GM12872 (cell line): ENCODE measurements at regions not wholly inside any gene's neighbourhood (a gene's known extent, or its start where the extent isn't known, plus 50 kb on each side); places are given as distances from the start of the nearest gene placed in this dataset.
A peak's percentile ranks its signal among the peaks of the same experiment; 100 is the strongest.

Source experiments
- TF ChIP-seq, protein P1 (sequence below): IDR thresholded peaks from 3 replicates; pipeline ENCODE4 v1.5.1; 2011; ENCODE audit warnings: low read depth, mild to moderate bottlenecking, low read length, moderate library complexity; ENCODE audit not compliant: insufficient read depth

DNA sequence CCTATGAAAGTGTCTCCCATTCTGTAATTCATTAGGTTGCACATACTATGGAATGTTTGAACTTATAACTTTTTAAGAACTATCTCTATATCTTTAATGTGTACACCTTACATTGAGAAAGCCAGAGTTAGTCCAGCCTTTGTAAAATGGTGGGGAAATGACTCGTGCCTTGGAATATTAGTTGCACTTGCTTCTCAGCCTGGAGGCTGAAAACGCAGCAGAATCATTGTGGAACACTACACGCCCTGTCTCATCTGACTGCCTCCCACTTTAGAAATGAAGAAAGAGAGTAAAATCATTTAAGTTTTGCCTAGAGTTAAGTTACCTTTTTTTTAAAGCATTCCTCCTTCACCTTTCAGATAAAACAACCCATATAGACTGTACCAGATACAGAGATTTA lies 90.7 kb upstream of the WSB1 start:
- TF ChIP-seq, protein P1, sequence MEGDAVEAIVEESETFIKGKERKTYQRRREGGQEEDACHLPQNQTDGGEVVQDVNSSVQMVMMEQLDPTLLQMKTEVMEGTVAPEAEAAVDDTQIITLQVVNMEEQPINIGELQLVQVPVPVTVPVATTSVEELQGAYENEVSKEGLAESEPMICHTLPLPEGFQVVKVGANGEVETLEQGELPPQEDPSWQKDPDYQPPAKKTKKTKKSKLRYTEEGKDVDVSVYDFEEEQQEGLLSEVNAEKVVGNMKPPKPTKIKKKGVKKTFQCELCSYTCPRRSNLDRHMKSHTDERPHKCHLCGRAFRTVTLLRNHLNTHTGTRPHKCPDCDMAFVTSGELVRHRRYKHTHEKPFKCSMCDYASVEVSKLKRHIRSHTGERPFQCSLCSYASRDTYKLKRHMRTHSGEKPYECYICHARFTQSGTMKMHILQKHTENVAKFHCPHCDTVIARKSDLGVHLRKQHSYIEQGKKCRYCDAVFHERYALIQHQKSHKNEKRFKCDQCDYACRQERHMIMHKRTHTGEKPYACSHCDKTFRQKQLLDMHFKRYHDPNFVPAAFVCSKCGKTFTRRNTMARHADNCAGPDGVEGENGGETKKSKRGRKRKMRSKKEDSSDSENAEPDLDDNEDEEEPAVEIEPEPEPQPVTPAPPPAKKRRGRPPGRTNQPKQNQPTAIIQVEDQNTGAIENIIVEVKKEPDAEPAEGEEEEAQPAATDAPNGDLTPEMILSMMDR = no peak

- TF ChIP-seq, protein P1 = peak; percentile 36; the same call in 1 of the 3 replicates
These were observed 87.5 kb upstream of the WSB1 start for GRCh38 chr17:27206447-27206846.

- TF ChIP-seq, protein P1 = no peak
These were observed 86.8 kb upstream of the WSB1 start for GRCh38 chr17:27207073-27207513.

DNA sequence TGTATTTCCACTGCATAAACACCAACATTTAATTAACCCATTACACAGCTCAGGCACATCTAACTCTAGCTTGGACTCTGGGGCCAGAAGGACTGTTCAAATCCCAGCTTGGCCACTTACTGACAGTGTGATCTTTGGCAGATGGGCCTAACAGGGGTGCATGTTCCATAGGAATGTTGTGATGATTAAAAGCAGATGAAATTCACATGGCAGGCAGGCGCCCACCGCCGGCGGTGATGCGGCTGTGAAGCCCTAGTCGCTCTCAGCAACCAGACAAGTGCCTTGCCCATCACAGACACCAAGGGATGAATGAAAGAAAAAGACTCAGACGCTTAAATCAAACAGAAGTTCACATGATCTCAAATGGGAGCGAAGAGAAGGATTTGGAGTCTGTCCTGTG lies 84.6 kb upstream of the WSB1 start:
- TF ChIP-seq, protein P1 = no peak

DNA sequence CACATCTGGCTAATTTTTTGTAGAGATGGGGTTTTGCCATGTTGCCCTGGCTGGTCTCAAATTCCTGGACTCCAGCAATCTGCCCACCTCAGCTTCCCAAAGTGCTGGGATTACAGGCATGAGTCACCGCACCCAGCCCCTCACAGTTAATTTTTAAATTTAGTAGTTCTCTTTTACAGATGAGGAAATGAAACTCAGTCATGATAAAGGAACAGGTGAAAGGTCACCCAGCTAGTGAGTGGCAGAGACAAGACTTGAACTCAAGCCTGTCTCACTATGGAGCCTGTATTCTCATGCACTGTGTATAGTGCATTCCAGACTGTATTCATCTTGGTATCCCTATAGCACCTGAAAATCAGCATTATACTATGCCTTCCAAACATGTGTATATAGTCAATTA lies 77.1 kb upstream of the WSB1 start:
- TF ChIP-seq, protein P1 = no peak

GRCh38 chr17:27217631-27218030 lies 76.3 kb upstream of the WSB1 start:
- TF ChIP-seq, protein P1 = no peak

DNA sequence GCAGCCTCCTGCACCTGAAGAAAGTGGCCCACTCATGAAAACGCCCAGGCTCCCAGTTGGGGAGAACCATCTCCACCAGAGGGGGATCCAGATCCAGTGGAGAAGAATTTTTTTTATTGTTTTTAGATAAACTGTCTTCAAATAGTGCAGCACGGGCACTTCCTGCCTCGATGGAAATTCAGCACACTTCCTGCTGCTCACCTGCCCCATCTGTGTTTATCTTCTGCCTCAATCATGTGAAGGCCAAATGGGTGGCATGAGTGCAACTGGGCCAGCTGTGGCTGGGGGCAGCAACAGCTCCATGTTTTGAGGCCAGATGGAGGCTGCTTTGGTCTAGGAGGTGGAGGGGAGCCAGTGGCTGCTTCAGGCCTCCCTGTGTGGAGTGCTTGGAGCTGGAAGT lies 75.9 kb upstream of the WSB1 start:
- TF ChIP-seq, protein P1 = no peak

GRCh38 chr17:27218719-27219488 lies 75.0 kb upstream of the WSB1 start:
- TF ChIP-seq, protein P1 = no peak
